SIG-M5 treated with dmso at 0.1 percent for 504 hours (cell line): ENCODE measurements at regions not wholly inside any gene's neighbourhood (a gene's known extent, or its start where the extent isn't known, plus 50 kb on each side); places are given as distances from the start of the nearest gene placed in this dataset.
A peak's percentile ranks its signal among the peaks of the same experiment; 100 is the strongest.
"Not testable (repeated sequence)": the region's sequence is repeated elsewhere in the genome, so short reads cannot be mapped to it uniquely, and the experiment has no call there.

Experiments
- DNase-seq: peaks from one replicate; lab custom pipeline; 2025; ENCODE audit not compliant: unreplicated experiment; lab: John Stamatoyannopoulos, UW

DNA sequence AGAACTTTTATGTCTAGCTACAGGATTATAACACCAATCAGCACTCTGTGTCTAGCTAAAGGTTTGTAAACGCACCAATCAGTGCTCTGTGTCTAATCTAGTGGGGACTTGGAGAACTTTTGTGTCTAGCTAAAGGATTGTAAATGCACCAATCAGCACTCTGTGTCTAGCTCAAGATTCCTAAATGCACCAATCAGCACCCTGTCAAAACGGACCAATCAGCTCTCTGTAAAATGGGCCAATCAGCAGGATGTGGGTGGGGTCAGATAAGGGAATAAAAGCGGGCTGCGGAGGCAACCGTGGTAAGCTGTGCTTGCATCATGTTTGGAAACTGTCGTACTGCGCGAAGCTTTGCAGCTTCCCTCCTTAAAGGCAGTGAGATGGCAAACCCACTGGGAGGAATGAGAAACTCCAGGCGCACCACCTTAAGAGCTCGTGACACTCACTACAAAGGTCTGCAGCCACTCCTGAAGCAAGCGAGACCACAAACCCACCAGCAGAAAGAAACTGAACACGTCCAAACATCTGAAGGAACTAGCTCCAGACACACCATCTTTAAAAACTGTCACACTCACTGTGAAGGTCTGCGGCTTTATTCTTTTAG, 112.1 kb upstream of the DUSP22 start:
- not testable (repeated sequence) for DNase-seq

DNA sequence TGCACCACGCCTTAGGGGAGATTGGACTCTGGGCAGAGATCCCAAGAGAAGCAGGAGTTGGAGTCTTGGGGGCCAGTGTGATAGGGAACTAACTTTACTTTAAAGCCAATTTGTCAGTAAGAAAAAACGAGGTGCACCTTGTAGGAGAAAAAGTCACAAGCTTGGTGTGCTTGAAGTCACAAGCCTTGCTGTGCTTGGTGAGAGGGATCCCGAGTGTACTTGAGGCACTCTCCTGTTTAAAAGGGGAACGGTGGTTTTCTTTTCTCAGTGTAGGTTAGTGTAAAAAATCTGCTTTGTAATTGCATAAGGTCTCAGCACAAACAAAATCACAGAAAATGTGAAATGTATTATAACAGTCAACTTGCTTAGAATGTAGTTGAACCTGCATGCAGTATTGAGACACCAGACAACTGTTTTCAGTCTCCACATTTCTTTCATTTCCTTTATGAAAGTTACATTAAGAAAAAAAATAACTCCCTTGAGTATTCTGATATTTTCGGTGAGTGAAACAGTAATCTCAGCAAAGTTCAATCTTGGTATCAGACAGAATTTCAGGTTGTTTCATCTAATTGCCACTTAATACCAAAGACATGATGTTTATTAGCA, 111.1 kb upstream of the DUSP22 start:
- DNase-seq, result no peak

DNA sequence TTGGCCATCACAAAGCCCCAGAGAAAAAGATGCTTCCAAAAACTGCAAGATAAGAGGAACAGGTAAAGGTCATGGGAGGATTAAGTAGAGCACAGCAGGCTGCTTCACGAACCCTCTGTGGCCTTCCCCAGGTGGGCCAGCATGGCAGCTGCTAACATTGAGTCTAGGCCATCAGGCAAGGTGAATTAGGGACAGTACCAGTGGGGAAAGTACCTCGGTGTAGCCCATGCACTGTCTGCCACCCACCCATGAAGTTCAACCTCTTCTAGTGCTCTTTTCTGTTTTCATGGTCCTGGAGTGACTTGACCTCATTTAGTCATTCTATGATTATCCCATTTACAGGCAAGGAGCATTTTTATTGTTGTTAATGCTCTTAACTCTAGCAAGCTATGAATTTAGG, 108.6 kb upstream of the DUSP22 start:
- no peak for DNase-seq

DNA sequence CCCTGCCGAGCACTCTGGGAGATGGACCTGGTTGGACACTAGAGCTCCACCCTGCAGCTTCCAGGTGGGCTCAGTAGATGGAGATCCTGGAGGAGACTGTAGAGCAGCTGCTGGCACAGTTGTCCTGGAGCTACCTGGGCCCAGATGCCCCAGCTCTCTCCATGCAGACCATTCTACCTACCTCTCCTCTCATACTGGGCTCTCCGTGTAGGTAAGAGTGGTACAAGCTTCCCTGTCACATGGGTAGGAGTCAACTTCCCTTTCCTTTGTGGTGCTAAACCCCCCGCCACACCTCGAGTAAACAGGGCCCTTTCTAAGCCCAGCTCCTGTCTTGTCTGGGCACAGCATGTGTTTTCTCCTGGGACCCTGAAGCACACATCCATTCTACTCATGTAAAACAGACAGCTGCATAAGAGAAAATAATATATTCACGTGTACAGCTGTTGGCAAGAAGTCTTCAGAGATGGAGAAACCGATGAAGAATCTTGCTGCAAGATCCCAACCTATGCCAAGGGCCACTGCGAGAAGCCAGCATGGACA, 108.1 kb upstream of the DUSP22 start:
- DNase-seq, result no peak

DNA sequence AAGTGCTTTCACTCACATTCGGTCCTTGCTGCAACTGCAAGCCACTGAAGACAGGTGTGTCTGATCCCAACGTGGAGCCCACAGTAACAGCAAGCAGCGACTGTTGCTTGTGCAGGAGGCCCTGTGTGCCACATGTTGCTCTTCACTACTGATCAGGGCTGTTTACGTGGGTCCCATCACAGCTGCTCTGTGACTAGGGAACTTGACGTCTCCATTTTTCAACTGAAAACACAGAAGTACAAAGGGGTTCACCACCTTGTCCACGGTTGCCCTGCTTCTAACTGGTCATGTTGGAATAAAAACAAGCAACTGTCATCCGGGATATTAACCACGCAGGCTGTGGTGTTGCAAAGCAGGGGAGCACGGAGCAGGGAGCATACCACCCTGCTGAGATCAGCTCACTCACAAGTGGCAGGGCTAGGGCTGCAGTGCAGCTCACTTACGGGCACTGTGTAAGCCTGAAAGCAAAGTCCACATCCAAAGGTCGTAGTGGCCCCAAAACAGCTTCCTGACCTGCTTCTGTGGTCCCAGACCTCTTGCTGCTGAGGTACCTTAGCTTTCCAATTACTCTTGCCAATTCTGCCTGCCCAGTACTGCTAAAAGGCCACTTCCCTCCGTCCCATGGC, 105.8 kb upstream of the DUSP22 start:
- no peak for DNase-seq

DNA sequence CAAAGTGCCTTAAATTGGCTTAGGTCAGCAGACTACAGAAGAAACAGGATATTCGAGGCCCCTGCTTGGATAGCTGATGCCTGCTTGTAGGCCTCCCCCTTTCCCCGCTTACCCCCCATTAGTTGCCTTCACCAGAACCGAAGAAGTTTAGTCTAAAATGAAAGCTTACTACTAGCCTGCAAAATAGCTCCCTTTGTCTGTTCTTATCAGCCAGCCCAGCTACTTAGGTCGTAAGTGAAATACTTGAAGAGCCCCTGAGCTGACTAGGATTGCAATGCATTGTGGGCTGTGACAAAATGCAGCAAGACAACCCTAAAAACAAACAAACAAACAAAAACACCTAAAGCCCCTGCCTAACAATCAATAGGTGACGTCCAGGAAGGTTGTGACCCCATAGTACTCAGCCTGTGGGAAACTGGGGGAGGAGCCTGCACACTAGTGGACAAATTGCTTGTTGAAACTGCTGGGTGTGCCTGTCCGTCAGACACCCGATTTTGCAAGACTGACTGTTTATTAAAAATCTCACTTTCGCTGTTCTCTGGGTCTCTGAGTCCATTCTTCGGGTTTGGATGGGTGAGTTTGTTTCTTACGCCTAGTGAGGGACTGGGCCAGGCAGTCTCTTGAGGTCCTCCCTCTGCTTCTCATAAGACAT, 105.0 kb upstream of the DUSP22 start:
- DNase-seq, result no peak

DNA sequence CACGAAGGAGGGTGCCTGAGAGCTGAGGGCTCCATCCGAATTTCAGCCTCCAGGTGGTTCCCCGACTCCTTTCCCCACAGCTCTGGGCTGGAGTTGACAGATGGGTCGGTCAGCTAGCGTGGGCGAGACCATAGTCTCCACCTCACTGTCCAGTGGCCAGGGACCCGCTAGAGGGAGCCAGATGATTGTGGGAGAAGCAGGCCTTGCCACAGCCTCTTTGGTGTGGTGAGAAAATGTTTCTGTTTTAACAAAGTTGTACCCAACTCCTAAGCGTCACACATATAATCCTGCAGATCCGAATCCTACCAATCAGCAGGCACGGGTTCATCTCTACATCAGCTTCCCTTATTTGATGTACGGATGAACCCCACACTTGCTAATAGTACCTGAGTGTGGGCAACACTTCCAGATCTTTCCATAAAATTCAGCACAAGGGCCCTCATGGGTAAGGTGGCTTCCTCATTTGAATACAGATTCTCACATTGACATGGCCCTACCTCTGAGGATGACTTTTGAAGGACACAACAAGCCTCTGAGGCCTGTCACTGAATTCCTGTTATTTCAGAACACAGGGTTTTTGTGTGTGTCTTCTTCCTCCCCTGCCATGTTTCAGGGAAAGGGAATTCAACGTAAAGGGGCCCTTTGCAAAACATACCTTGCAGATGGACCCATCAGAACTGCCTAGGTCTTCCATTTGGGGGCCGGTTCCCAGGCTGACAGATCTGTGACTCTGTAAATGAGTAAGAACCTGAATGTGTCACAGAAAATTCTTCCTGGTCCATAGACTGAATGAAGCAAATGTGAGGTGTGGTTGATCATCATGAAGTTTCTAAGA, 103.2 kb upstream of the DUSP22 start:
- DNase-seq, result peak; percentile 64

DNA sequence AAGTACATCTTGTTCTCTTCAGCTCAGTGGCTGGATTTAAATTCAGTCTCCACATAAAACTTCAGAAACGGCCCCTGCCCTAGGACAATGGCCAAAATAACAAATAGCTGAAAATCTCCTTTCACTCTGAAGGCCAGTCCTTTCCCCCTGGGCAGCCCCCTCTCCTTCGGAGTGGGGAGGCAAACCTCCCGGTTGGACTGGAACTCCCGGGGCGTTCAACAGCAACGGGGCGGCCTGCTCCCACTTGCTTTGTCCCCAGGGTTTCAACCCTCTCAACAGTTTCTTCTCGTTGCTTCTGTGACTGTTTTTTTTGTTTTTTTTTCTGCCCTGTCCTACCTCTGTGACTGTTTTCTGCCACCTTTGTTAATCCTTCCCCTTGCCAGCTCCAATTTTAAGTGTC, 102.6 kb upstream of the DUSP22 start:
- DNase-seq, result no peak

DNA sequence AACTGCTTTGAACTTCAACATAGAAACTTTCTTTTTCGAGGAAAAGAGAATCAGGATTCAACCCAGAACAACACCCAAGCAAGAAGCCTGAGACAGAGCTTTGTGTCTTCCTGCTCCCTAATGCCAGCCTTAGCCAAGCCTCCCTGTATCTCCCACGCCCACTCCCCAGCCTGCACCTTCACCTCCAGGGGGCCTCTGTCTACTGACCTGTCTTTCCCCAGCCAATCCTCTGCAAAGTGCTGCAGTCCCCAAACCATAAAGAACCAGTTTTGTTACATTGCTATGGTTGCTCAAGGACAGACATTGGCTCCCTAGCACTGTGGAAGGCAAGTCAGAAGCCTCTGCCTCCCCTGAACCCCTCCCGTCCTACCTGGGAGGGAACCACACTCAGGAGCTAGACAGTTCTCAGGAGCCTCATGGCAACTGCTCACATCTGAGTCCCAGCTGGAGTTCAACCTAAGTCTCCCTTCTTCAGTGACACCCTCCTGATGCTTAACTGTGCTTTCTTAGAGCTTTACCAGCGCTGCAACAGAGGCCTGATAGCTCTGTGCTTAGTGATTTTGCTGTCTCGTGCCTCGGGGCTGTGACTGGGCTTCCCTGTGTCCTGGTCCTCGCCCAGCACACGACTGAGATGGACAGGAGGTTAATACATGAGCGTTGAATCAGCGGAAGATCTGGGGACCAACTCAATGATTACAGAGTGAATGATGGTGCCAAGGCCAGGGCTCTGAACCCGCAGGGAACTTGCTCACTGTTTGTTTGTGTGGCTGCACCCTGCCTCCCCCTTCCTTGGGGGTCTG, 101.5 kb upstream of the DUSP22 start:
- no peak for DNase-seq

DNA sequence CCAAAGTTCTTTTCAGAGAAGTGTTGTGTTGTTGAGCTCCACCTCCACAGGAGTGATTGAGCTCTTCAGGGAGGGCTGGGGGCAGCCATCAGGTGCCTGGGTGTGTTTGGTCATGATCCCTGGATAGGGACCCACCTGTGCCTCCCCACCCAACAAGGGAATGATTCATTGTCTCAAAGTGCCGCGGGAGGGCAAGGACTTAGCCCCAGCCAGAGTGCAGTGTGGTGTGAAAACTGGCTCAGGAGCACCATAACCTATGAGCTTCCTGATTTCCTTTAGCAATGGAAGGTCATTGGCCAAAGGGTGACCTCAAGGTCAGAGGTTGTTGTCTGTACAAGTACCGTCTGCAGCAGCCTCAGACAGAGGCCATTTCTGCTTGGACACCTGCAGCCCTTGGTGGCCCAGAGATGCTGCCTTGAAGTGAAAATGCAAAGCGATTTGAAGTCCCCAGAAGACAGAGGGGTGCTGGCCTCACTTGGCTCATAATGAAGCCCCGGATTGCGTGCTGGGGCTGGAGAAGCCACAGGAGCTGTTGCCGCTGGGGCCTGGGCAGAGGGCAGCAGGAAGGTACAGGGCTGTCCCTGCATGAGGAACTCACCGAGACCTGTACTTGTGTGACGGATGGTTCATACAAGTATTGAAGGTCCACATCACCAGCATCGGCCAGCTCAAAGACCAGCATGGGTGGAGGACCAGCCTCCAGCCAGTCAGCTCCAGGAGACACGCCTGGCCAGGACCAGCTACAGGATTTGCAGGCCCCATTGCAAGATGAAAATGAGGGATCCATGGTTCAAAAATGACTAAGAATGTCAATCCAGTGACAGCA, 100.6 kb upstream of the DUSP22 start:
- no peak for DNase-seq

DNA sequence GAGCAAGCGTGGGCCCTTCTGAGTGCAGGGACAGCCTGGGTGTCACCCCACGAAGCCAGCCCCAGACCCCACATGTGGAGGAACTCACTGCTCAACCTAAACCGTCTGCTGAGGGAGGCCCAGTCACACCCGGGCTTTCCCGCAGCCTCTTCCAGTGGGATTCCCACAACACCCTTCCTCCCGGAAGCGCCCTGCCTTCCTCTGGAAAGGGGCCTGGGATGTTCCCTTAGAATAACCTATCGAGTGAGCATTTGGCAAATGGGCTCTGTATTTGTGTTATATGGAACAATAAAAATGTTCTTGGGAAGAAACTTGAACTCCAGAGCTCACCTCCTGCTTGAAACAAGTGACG, 100.0 kb upstream of the DUSP22 start:
- no peak for DNase-seq

DNA sequence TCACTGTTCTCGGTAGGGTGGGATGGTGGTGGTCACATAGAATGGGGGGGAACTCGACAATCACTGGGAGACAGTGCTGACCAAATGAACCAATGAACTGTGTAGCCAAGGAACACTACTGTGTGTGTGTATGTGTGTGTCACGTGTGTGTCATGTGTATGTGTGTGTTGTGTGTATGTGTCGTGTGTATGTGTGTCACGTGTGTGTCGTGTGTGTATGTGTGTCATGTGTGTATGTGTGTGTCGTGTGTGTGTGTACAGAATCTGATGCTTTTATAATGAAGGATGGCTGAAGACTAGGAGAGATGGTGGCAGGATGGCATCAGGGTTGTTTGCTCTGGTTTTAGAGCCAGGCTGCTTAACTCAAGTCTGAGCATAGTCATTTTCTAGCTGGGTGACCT, 99.1 kb upstream of the DUSP22 start:
- no peak for DNase-seq

DNA sequence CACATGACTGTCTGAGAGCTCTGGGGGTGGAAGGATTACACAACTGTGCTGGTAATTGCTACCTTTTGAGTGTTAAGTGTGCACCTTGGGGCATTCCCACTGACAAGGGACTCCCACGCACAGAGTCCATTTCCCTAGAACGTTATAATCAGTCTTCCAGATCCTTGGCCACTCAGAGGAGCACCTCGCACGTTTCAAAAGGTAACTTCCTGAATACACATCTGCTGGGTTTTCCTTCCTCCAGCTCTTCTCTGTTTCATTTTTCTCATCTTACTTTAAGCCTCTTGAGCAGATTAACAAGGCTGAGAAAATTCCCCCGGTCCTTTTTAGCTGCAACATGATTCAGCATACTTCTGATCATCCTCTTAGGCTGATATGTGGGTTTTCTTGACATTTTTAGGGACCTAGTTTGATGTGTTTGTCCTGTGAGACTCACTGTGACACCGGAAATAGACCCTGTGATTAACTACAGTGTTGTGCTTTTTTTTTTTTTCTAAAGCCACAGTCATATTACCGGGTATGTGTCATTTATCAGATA, 98.4 kb upstream of the DUSP22 start:
- no peak for DNase-seq

DNA sequence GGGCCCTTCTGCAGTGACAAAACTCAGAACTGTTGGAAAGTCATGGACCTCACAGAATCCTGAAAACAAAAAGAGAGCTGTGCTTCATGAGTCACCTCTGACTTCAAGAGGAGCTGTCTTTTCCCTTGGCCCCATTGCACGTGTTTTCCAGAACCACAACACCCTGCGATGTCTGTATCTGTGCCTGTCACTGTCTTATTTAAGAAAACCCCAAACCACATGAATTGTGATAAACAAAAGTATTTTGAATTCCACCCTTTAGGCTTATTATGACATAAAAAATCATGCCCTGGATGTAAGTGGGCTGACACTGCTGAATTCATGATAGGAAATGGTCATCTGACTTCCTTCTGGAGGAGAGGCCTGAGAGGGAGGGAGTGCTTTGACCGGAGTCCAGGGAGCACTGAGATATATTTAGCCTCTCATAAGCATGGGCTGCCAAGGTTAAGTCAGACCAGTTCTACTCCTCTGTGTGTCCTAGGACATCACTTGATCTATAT, 96.4 kb upstream of the DUSP22 start:
- no peak for DNase-seq

DNA sequence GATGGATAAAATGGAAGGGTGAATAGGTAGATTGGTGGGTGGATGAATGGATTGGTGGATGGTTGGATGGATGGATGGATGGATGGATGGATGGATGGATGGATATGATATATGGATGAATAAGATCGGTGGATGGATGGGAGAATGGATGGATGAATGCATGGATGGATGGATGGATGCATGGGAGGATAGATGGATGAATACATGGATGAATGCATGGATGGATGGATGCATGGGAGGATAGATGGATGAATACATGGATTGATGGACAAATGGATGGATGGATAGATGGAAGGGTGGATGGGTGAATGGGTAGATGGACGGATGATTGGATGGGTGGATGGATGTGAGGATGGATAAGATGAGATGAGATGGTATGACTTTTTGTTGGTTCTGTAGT, 95.7 kb upstream of the DUSP22 start:
- no peak for DNase-seq

DNA sequence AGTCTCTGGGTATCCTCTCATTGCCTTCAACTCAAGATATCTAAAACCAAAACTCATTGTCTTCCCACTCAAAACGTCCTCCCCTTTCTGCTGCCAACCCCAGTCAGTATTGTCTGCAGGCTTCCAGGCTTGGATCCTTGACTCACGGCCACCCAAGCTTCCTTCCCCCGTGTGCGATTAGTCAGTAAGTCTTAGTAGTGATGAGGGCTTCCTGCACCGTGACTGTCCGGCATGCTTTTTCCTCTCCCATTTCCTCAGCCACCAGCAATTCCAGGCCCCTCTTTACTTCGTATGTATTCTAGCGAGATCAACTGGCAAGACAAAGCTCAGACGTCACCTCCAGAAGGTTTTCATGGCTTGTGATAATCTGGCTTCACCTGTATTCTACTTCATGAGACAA, 88.6 kb upstream of the DUSP22 start:
- no peak for DNase-seq

DNA sequence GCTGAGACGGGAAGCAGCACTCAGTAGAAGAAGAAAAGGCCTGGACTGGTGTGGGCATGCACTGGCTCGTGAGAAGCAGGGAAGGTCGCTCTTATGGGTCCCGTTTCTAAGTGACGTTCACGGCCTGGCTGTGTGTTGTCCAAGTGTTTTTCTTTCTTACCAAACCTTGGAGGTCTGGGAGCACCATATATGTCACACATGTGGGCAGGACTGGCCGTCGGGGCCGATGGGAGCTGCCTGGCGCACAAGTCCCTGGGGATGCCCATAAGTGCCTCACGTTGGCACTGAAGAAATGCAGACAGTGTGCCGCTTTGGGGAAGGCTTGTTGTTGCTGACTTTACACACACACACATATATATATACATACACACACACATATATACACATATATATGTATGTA, 86.0 kb upstream of the DUSP22 start:
- no peak for DNase-seq

DNA sequence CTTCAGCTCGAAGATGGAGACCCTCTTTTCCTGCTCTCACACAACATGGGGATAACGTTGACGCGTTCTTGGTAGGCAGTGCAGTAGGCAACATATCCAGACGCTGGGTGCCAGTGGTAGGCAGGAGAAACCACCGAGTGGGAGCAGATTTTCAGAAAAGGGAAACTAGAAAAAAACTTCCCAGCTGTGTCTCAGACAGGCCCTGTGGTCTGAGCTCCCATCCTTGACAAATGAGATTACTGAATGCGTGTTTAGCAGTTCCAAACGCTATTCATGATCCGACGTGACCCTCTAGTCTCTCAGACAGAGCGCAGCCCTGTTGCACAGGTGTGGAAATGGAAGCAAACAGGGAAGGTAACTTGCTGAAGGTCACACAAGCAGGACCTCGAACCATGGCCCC, 83.9 kb upstream of the DUSP22 start:
- DNase-seq, result no peak

DNA sequence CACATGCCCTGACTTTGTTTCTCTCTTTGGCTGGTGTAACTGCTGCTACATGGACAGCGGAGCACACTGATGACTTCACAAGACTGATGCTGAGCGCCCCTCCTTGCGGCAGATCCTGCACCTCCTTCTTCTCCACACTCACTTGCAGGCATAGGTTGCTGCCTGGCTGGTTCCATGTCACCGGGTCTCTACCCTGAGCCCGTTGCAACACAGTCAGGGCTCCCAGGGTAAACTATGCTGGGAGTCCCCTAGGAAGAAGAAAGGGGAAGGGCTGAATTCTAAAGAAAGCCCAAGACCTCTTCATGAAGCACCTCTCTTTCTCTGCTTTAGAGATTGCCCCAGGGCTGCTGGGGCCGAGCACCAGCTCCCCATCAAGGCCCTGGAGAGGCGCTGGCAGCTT, 83.3 kb upstream of the DUSP22 start:
- DNase-seq, result no peak
